Karpas-422 (cell line): ENCODE measurements at regions not wholly inside any gene's neighbourhood (a gene's known extent, or its start where the extent isn't known, plus 50 kb on each side); places are given as distances from the start of the nearest gene placed in this dataset.

ENCODE experiments used
- DNase-seq: peaks from one replicate; pipeline ENCODE4 v3.0.0-alpha.2; 2015
- H2AFZ ChIP-seq: fragments of 200-600 bp; sonication (generic); 2 replicates; pipeline ENCODE4 v1.6.1; 2014; ENCODE audit warnings: antibody characterized with exemption, low read length, mixed read lengths
- H3K27ac ChIP-seq: fragments of 200-600 bp; sonication (generic); 2 replicates; pipeline ENCODE4 v1.5.1; 2014; ENCODE audit warnings: mild to moderate bottlenecking, low read length, moderate library complexity
- H3K27me3 ChIP-seq: fragments of 200-600 bp; sonication (generic); 2 replicates; pipeline ENCODE4 v1.6.1; 2014; ENCODE audit warnings: low read length, mixed read lengths
- H3K36me3 ChIP-seq: fragments of 200-600 bp; sonication (generic); 2 replicates; pipeline ENCODE4 v1.6.1; 2014; ENCODE audit warnings: low read length, mixed read lengths; ENCODE audit not compliant: insufficient read depth
- H3K4me1 ChIP-seq: fragments of 200-600 bp; sonication (generic); 2 replicates; pipeline ENCODE4 v1.6.1; 2014; ENCODE audit warnings: mild to moderate bottlenecking, low read length, mixed read lengths
- H3K4me2 ChIP-seq: fragments of 200-600 bp; sonication (generic); 2 replicates; pipeline ENCODE4 v1.6.1; 2014; ENCODE audit warnings: low read length, low read depth, mild to moderate bottlenecking; ENCODE audit not compliant: poor library complexity, severe bottlenecking
- H3K4me3 ChIP-seq: fragments of 200-600 bp; sonication (generic); 2 replicates; pipeline ENCODE4 v1.5.1; 2014; ENCODE audit warnings: mild to moderate bottlenecking, antibody characterized with exemption, low read length, mixed read lengths
- H3K79me2 ChIP-seq: fragments of 200-600 bp; sonication (generic); 2 replicates; pipeline ENCODE4 v1.6.1; 2014; ENCODE audit warnings: mild to moderate bottlenecking, low read length, mixed read lengths
- H3K9ac ChIP-seq: fragments of 200-600 bp; sonication (generic); 2 replicates; pipeline ENCODE4 v1.6.0; 2014; ENCODE audit warnings: low read length
- H3K9me2 ChIP-seq: fragments of 200-600 bp; sonication (generic), shearing (Covaris generic); replicated peaks from 2 replicates; pipeline ENCODE4 v1.6.0; 2014; ENCODE audit warnings: mild to moderate bottlenecking, low read length, moderate library complexity; ENCODE audit not compliant: insufficient read depth
- H3K9me3 ChIP-seq: fragments of 300-700, 200-600 bp; sonication (generic); 2 replicates; pipeline ENCODE4 v1.6.1; 2014; ENCODE audit warnings: low read length, mixed read lengths
- H4K20me1 ChIP-seq: fragments of 200-600 bp; sonication (generic); 2 replicates; pipeline ENCODE4 v1.6.1; 2014; ENCODE audit warnings: mild to moderate bottlenecking, antibody characterized with exemption, low read length, low read depth; ENCODE audit not compliant: insufficient read depth

GRCh38 chr5:73387601-73388305 is 60.8 kb downstream of the FOXD1 start:
- Histone ChIP-seq H2AFZ (no peak overlapping the region), H3K9ac (no peak overlapping the region), H3K79me2 (no peaks in the 10 kb centered on the region), H3K4me3 (no peak overlapping the region), H3K27me3 (no peaks in the 10 kb centered on the region), H4K20me1 (no peaks in the 10 kb centered on the region), H3K4me2 (no peak overlapping the region), H3K9me3 (peaks cover 9% of the 10 kb centered on the region; the same call in 1 of the 2 replicates), H3K9me2 (no peaks in the 10 kb centered on the region), H3K4me1 (no peaks in the 10 kb centered on the region), H3K27ac (no peak overlapping the region), H3K36me3 (no peaks in the 10 kb centered on the region)
- no peak for DNase-seq

- Histone ChIP-seq H3K9ac (no peak overlapping the region), H3K27ac (no peak overlapping the region), H3K79me2 (no peaks in the 10 kb centered on the region), H3K4me2 (no peak overlapping the region), H3K4me3 (no peak overlapping the region), H4K20me1 (no peaks in the 10 kb centered on the region), H3K9me3 (peaks cover 9% of the 10 kb centered on the region; the same call in 1 of the 2 replicates), H3K9me2 (no peaks in the 10 kb centered on the region), H3K36me3 (no peaks in the 10 kb centered on the region), H3K4me1 (no peaks in the 10 kb centered on the region), H3K27me3 (no peaks in the 10 kb centered on the region), H2AFZ (no peak overlapping the region)
- DNase-seq, result peak; percentile 46
These were observed 61.4 kb downstream of the FOXD1 start for GRCh38 chr5:73387149-73387591.

GRCh38 chr5:73384861-73385260 is 63.7 kb downstream of the FOXD1 start:
- DNase-seq, result no peak
- no peaks in the 10 kb centered on the region for H3K9me2 ChIP-seq
- H3K27ac ChIP-seq, result no peak overlapping the region
- no peaks in the 10 kb centered on the region for H3K27me3 ChIP-seq
- H3K79me2 ChIP-seq, result no peaks in the 10 kb centered on the region
- peaks cover 9% of the 10 kb centered on the region; the same call in 1 of the 2 replicates for H3K9me3 ChIP-seq
- no peak overlapping the region for H3K9ac ChIP-seq
- no peaks in the 10 kb centered on the region for H3K4me1 ChIP-seq
- no peak overlapping the region for H2AFZ ChIP-seq
- no peaks in the 10 kb centered on the region for H3K36me3 ChIP-seq
- no peak overlapping the region for H3K4me3 ChIP-seq
- no peaks in the 10 kb centered on the region for H4K20me1 ChIP-seq
- no peak overlapping the region for H3K4me2 ChIP-seq

- H3K79me2 ChIP-seq, result no peaks in the 10 kb centered on the region
- H3K36me3 ChIP-seq, result no peaks in the 10 kb centered on the region
- H2AFZ ChIP-seq, result no peak overlapping the region
- no peaks in the 10 kb centered on the region for H3K9me2 ChIP-seq
- H3K9ac ChIP-seq, result no peak overlapping the region
- H3K4me1 ChIP-seq, result no peaks in the 10 kb centered on the region
- no peaks in the 10 kb centered on the region for H4K20me1 ChIP-seq
- peaks cover 9% of the 10 kb centered on the region; the same call in 1 of the 2 replicates for H3K9me3 ChIP-seq
- H3K4me2 ChIP-seq, result no peak overlapping the region
- no peaks in the 10 kb centered on the region for H3K27me3 ChIP-seq
- no peak overlapping the region for H3K27ac ChIP-seq
- H3K4me3 ChIP-seq, result no peak overlapping the region
- DNase-seq, result no peak
These were observed 66.2 kb downstream of the FOXD1 start for GRCh38 chr5:73382401-73382740.

- Histone ChIP-seq H3K4me1 (no peaks in the 10 kb centered on the region), H3K79me2 (no peaks in the 10 kb centered on the region), H3K9me3 (peaks cover 9% of the 10 kb centered on the region; the same call in 1 of the 2 replicates), H4K20me1 (no peaks in the 10 kb centered on the region), H3K9me2 (no peaks in the 10 kb centered on the region), H3K4me3 (no peak overlapping the region), H3K27ac (no peak overlapping the region), H3K4me2 (no peak overlapping the region), H3K36me3 (no peaks in the 10 kb centered on the region), H3K9ac (no peak overlapping the region), H2AFZ (no peak overlapping the region), H3K27me3 (no peaks in the 10 kb centered on the region)
- DNase-seq, result no peak
These were observed 66.8 kb downstream of the FOXD1 start for GRCh38 chr5:73381590-73382400.

- Histone ChIP-seq H3K79me2 (no peaks in the 10 kb centered on the region), H3K4me1 (no peaks in the 10 kb centered on the region), H3K9me3 (peaks cover 9% of the 10 kb centered on the region; the same call in 1 of the 2 replicates), H3K36me3 (no peaks in the 10 kb centered on the region), H2AFZ (no peak overlapping the region), H3K4me3 (no peak overlapping the region), H3K4me2 (no peak overlapping the region), H4K20me1 (no peaks in the 10 kb centered on the region), H3K9me2 (no peaks in the 10 kb centered on the region), H3K27ac (no peak overlapping the region), H3K9ac (no peak overlapping the region), H3K27me3 (no peaks in the 10 kb centered on the region)
- no peak for DNase-seq
These were observed 67.6 kb downstream of the FOXD1 start for GRCh38 chr5:73380710-73381589.

- Histone ChIP-seq H3K4me3 (no peak overlapping the region), H4K20me1 (no peaks in the 10 kb centered on the region), H3K36me3 (no peaks in the 10 kb centered on the region), H3K27ac (no peak overlapping the region), H3K4me2 (no peak overlapping the region), H3K79me2 (no peaks in the 10 kb centered on the region), H3K27me3 (no peaks in the 10 kb centered on the region), H3K4me1 (no peaks in the 10 kb centered on the region), H3K9me3 (peaks cover 6% of the 10 kb centered on the region; the same call in 1 of the 2 replicates), H2AFZ (no peak overlapping the region), H3K9ac (no peak overlapping the region), H3K9me2 (no peaks in the 10 kb centered on the region)
- no peak for DNase-seq
These were observed 68.5 kb downstream of the FOXD1 start for GRCh38 chr5:73380041-73380440.

GRCh38 chr5:73379435-73379834 is 69.1 kb downstream of the FOXD1 start:
- Histone ChIP-seq H3K79me2 (no peaks in the 10 kb centered on the region), H4K20me1 (no peaks in the 10 kb centered on the region), H3K9ac (no peak overlapping the region), H3K36me3 (no peaks in the 10 kb centered on the region), H3K4me1 (no peaks in the 10 kb centered on the region), H3K9me3 (peaks cover under 1% of the 10 kb centered on the region; the same call in 1 of the 2 replicates), H2AFZ (no peak overlapping the region), H3K9me2 (no peaks in the 10 kb centered on the region), H3K4me2 (no peak overlapping the region), H3K4me3 (no peak overlapping the region), H3K27me3 (no peaks in the 10 kb centered on the region), H3K27ac (no peak overlapping the region)
- DNase-seq, result no peak
